ENCODE measurements at regions not wholly inside any gene's neighbourhood (a gene's known extent, or its start where the extent isn't known, plus 50 kb on each side); places are given as distances from the start of the nearest gene placed in this dataset.

DNA sequence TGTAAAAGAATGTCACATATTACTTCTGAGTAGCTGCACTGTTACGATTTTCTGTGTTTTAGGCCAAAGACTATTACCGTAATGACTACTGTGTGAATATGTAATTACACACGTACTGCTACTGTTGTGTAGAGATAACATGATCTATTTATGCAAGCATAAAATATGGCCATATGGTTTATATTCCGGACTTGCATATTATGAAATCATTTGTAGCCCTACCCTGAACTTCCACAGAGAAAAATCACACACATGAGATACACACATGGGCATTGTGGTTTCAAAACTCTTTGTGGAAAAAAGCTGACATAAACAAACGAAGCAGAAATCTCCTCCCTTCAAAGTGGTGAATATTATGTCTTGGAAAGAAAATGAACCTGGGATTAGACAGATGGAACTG lies 373.0 kb upstream of the ADAMTS5 start:
- TF ChIP-seq, protein P1, sequence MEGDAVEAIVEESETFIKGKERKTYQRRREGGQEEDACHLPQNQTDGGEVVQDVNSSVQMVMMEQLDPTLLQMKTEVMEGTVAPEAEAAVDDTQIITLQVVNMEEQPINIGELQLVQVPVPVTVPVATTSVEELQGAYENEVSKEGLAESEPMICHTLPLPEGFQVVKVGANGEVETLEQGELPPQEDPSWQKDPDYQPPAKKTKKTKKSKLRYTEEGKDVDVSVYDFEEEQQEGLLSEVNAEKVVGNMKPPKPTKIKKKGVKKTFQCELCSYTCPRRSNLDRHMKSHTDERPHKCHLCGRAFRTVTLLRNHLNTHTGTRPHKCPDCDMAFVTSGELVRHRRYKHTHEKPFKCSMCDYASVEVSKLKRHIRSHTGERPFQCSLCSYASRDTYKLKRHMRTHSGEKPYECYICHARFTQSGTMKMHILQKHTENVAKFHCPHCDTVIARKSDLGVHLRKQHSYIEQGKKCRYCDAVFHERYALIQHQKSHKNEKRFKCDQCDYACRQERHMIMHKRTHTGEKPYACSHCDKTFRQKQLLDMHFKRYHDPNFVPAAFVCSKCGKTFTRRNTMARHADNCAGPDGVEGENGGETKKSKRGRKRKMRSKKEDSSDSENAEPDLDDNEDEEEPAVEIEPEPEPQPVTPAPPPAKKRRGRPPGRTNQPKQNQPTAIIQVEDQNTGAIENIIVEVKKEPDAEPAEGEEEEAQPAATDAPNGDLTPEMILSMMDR (IDR thresholded peaks at IDR 0.05): no peak
- no peak for TF ChIP-seq POLR2A (IDR thresholded peaks at IDR 0.05)

Measured in uterus (tissue), 2 donors.